ENCODE measurements at regions not wholly inside any gene's neighbourhood (a gene's known extent, or its start where the extent isn't known, plus 50 kb on each side); places are given as distances from the start of the nearest gene placed in this dataset.

GRCh38 chr10:78542141-78542489 lies 508.5 kb downstream of the RPS24 start:
- no peak for DNase-seq (ENCODE audit: extremely low spot score)
- TF ChIP-seq, protein P1, sequence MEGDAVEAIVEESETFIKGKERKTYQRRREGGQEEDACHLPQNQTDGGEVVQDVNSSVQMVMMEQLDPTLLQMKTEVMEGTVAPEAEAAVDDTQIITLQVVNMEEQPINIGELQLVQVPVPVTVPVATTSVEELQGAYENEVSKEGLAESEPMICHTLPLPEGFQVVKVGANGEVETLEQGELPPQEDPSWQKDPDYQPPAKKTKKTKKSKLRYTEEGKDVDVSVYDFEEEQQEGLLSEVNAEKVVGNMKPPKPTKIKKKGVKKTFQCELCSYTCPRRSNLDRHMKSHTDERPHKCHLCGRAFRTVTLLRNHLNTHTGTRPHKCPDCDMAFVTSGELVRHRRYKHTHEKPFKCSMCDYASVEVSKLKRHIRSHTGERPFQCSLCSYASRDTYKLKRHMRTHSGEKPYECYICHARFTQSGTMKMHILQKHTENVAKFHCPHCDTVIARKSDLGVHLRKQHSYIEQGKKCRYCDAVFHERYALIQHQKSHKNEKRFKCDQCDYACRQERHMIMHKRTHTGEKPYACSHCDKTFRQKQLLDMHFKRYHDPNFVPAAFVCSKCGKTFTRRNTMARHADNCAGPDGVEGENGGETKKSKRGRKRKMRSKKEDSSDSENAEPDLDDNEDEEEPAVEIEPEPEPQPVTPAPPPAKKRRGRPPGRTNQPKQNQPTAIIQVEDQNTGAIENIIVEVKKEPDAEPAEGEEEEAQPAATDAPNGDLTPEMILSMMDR (IDR thresholded peaks at IDR 0.05; ENCODE audit: control extremely low read depth, extremely low read depth, low read depth, missing control alignments) = no peak
- ChIA-PET CTCF (no interaction called here), POLR2A (no interaction called here)

- ChIA-PET CTCF (no interaction called here), POLR2A (interaction anchor here (0.5 kb wide), 1 partner anchor 101 kb away, joined by 3 read pairs; no protein-coding TSS in a partner anchor)
- TF ChIP-seq, protein P1 (IDR thresholded peaks at IDR 0.05; ENCODE audit: control extremely low read depth, extremely low read depth, low read depth, missing control alignments) = no peak
- no peak for DNase-seq (ENCODE audit: extremely low spot score)
These were observed 508.9 kb downstream of the RPS24 start for GRCh38 chr10:78542521-78542920.

DNA sequence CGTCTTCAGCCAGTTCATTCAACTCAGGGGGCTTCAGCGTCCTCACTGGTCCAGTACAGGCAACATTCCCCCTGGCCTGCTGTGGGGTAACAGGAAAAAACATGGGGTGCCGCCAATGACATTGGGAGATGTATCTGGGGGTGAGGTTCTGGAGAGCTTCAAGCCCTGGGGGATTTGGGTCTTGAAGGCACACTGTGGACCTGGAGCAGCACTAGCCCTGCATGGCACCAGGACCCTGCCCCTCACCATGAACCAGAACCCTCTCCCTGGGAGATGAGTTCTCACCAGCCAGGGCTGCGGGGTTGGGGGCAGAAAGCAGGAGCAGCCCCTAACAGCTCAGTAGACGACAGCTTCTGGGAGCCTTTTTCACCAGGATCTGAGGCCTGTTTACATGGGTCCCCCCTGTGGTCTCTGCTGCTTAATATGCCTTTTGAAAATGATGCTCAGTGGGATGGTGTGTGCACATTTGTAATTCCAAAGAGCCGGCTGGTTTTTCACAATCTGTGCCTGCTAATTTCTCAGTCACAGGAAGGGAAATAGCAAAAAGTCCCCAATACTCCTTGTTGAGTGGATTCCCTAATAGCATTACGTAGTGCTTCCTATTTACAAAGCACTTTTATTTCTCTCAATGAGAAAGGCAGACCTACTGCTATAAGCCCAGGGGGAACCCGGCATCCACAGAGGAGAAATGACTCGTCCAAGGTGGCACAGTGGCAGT lies 509.5 kb downstream of the RPS24 start:
- DNase-seq (ENCODE audit: extremely low spot score) = no peak
- CTCF ChIA-PET = no interaction called here
- POLR2A ChIA-PET = interaction anchor here (0.5 kb wide), 1 partner anchor 101 kb away, joined by 3 read pairs; no protein-coding TSS in a partner anchor
- TF ChIP-seq, protein P1 (IDR thresholded peaks at IDR 0.05; ENCODE audit: control extremely low read depth, extremely low read depth, low read depth, missing control alignments) = no peak

DNA sequence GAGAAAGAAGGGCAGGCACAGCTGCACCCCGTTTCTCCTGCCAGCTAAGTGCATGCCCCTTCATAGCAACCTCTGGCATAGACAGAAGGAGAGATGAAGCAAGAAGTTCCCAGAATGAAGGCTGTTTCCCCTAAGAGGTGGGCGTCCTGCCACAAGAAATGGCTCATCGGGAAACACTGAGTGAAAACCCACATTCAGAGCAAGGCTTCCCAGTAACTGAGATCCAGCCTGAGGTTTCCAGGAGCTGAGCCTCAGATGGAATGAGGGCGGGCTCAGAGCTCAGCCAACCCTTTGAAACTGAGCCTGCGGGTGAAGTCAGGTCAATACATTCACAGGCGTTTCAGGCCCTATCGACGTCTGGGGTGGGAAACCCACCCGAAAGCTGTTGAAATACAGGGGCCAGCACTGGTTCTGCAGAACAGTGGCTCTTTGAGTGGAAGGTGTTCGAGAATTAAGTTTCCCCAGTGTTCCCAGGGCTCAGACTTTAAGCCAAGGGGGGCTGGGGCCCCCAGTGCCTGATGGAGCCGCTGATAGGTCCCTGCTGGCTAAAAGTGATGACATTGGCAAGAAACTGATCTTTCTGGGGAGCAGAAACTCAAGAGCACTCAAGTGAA lies 510.2 kb downstream of the RPS24 start:
- ChIA-PET CTCF (no interaction called here), POLR2A (no interaction called here)
- DNase-seq (ENCODE audit: extremely low spot score) = no peak
- TF ChIP-seq, protein P1 (IDR thresholded peaks at IDR 0.05; ENCODE audit: control extremely low read depth, extremely low read depth, low read depth, missing control alignments) = no peak

- DNase-seq (ENCODE audit: extremely low spot score) = no peak
- CTCF ChIA-PET = no interaction called here
- POLR2A ChIA-PET = no interaction called here
- TF ChIP-seq, protein P1 (IDR thresholded peaks at IDR 0.05; ENCODE audit: control extremely low read depth, extremely low read depth, low read depth, missing control alignments) = no peak
These were observed 510.9 kb downstream of the RPS24 start for GRCh38 chr10:78544423-78545090.

GRCh38 chr10:78545756-78546155 lies 512.1 kb downstream of the RPS24 start:
- TF ChIP-seq, protein P1 (IDR thresholded peaks at IDR 0.05; ENCODE audit: control extremely low read depth, extremely low read depth, low read depth, missing control alignments) = no peak
- CTCF ChIA-PET = no interaction called here
- DNase-seq (ENCODE audit: extremely low spot score) = no peak
- POLR2A ChIA-PET = no interaction called here

Measured in GM10248 (cell line).